Right lobe of liver (tissue), 6 donors: ENCODE measurements at regions not wholly inside any gene's neighbourhood (a gene's known extent, or its start where the extent isn't known, plus 50 kb on each side); places are given as distances from the start of the nearest gene placed in this dataset.

Experiments
- ATAC-seq, 4 donors: fragments of 200-7000 bp; cut with Tn5 transposase; one replicate each; pipeline ENCODE4 v1.9.1; 2020; ENCODE audit warnings: mild to moderate bottlenecking in 4 of 4, moderate library complexity in 4 of 4
- DNase-seq, 3 donors: peaks; one replicate each; pipeline ENCODE4 v3.0.0-alpha.2; 2020
- H3K27ac ChIP-seq, 3 donors: fragments of 200-600 bp; one replicate each; pipeline ENCODE4 v1.8.0; 2022
- H3K27me3 ChIP-seq, 2 donors: fragments of 200-600 bp; one replicate each; pipeline ENCODE4 v1.8.0; 2022
- H3K36me3 ChIP-seq, 4 donors: fragments of 200-600 bp; sonication (generic) in 1 of 4; one replicate each; pipeline versions ENCODE4 v1.5.1 to v1.8.0; 2017 to 2022; ENCODE audit warnings: control low read depth in 1 of 4
- H3K4me1 ChIP-seq, 4 donors: fragments of 200-600 bp; sonication (generic) in 1 of 4; one replicate each; pipeline versions ENCODE4 v1.5.1 to v1.8.0; 2017 to 2022; ENCODE audit warnings: control low read depth in 1 of 4
- H3K4me3 ChIP-seq, 3 donors: fragments of 200-600 bp; one replicate each; pipeline ENCODE4 v1.8.0; 2022
- H3K9me3 ChIP-seq, 4 donors: fragments of 200-600 bp; sonication (generic) in 1 of 4; one replicate each; pipeline versions ENCODE4 v1.5.1 to v1.8.0; 2017 to 2022; ENCODE audit warnings: control low read depth in 1 of 4
- CTCF ChIP-seq, 4 donors: fragments of 200-600 bp in 3 of 4; fragments of 450-650 bp in 1 of 4; IDR thresholded peaks; one replicate each; pipeline versions ENCODE4 v1.5.1 to v1.8.0; 2016 to 2022; ENCODE audit warnings: antibody characterized with exemption in 4 of 4, mild to moderate bottlenecking in 2 of 4
- POLR2A ChIP-seq: fragments of 450-650 bp; IDR thresholded peaks from one replicate; pipeline ENCODE4 v1.6.1; 2017; ENCODE audit warnings: antibody characterized with exemption, mild to moderate bottlenecking
- whole genome bisulfite sequencing: methylation state at CpG from one replicate; pipeline ENCODE4 v1.1.6; 2018; ENCODE audit warnings: low coverage, low lambda C conversion rate; ENCODE audit not compliant: insufficient coverage; ENCODE audit errors: missing lambda C conversion rate; 5-methylcytosine and 5-hydroxymethylcytosine counted together
- intact Hi-C, 2 donors: fragments of 100-400 bp; cut with DNase I; formaldehyde crosslinking; loops; one replicate each; pipeline versions ENCODE4 v1.11.2 to v1.14.1; 2022
- donor health status: DM: no; HTN: yes; CAD: no.
- donor health status: DM: no; HTN: no; CAD: no.
- donor health status: DM: no; HTN: no; CAD: no.
- donor health status: DM: no; HTN: yes; CAD: no.
- donor health status: DM: no; HTN: yes; CAD: no.

GRCh38 chr7:9900339-9900738 lies 1073.3 kb upstream of the PHF14 start:
- H3K9me3 ChIP-seq, result no peaks in the 10 kb centered on the region
- TF ChIP-seq POLR2A (no peak), CTCF (IDR thresholded peaks at IDR 0.05) (no peak)
- H3K36me3 ChIP-seq, result no peaks in the 10 kb centered on the region
- 23% methylated on average over 2 of the region's 2 CpGs for WGBS
- no peak for DNase-seq
- intact Hi-C loops, result no loop called here
- no peak overlapping the region for H3K27ac ChIP-seq
- no peak overlapping the region for H3K4me3 ChIP-seq
- no peak for ATAC-seq
- no peaks in the 10 kb centered on the region for H3K4me1 ChIP-seq
- H3K27me3 ChIP-seq, result no peaks in the 10 kb centered on the region

- H3K9me3 ChIP-seq, result no peaks in the 10 kb centered on the region
- H3K27me3 ChIP-seq, result no peaks in the 10 kb centered on the region
- no peak overlapping the region for H3K4me3 ChIP-seq
- 82% methylated on average over 3 of the region's 3 CpGs for WGBS
- no peak for TF ChIP-seq POLR2A
- TF ChIP-seq CTCF (IDR thresholded peaks at IDR 0.05), result no peak
- H3K27ac ChIP-seq, result no peak overlapping the region
- intact Hi-C loops, result no loop called here
- no peaks in the 10 kb centered on the region for H3K4me1 ChIP-seq
- ATAC-seq, result no peak
- DNase-seq, result no peak
- H3K36me3 ChIP-seq, result no peaks in the 10 kb centered on the region
These were observed 1052.3 kb upstream of the PHF14 start for GRCh38 chr7:9921326-9921725.

- Histone ChIP-seq H3K9me3 (no peaks in the 10 kb centered on the region), H3K4me3 (peak overlapping the region in 1 of 3 donors; percentile 3), H3K36me3 (no peaks in the 10 kb centered on the region), H3K27ac (no peak overlapping the region), H3K4me1 (no peaks in the 10 kb centered on the region), H3K27me3 (no peaks in the 10 kb centered on the region)
- WGBS, result 50% methylated on average over 2 of the region's 2 CpGs
- DNase-seq (no peak), ATAC-seq (peak in 2 of 4 donors; percentile 45 to 84)
- TF ChIP-seq CTCF (IDR thresholded peaks at IDR 0.05) (no peak), POLR2A (no peak)
- intact Hi-C loops, result no loop called here
These were observed 1035.6 kb upstream of the PHF14 start for GRCh38 chr7:9937944-9938631.

GRCh38 chr7:9939176-9939575 lies 1034.5 kb upstream of the PHF14 start:
- no peak for TF ChIP-seq POLR2A
- TF ChIP-seq CTCF (IDR thresholded peaks at IDR 0.05), result no peak
- Histone ChIP-seq H3K9me3 (no peaks in the 10 kb centered on the region), H3K36me3 (no peaks in the 10 kb centered on the region), H3K27me3 (no peaks in the 10 kb centered on the region), H3K4me1 (no peaks in the 10 kb centered on the region), H3K27ac (no peak overlapping the region), H3K4me3 (no peak overlapping the region)
- DNase-seq (no peak), ATAC-seq (no peak)
- intact Hi-C loops, result no loop called here

- Histone ChIP-seq H3K9me3 (no peaks in the 10 kb centered on the region), H3K27ac (no peak overlapping the region), H3K4me1 (no peaks in the 10 kb centered on the region), H3K4me3 (no peak overlapping the region), H3K36me3 (no peaks in the 10 kb centered on the region), H3K27me3 (no peaks in the 10 kb centered on the region)
- TF ChIP-seq POLR2A (no peak), CTCF (IDR thresholded peaks at IDR 0.05) (no peak)
- ATAC-seq (no peak), DNase-seq (no peak)
- intact Hi-C loops, result no loop called here
These were observed 1028.5 kb upstream of the PHF14 start for GRCh38 chr7:9945131-9945530.
